Keratinocyte (primary cell): ENCODE measurements at regions not wholly inside any gene's neighbourhood (a gene's known extent, or its start where the extent isn't known, plus 50 kb on each side); places are given as distances from the start of the nearest gene placed in this dataset.

Source experiments
- DNase-seq: peaks from one replicate; pipeline ENCODE4 v3.0.0-alpha.2; 2011; ENCODE audit warnings: low read depth, missing footprints, low spot score
- FAIRE-seq: peaks from 2 replicates; lab custom pipeline; 2011; peaks lifted over from hg19 to GRCh38; lab: Jason Lieb, UNC
- H2AFZ ChIP-seq: 2 replicates; pipeline ENCODE4 v1.6.0; 2012; ENCODE audit warnings: low read length, control low read depth, inconsistent platforms; ENCODE audit not compliant: control insufficient read depth
- H3K27ac ChIP-seq: 2 replicates; pipeline ENCODE4 v1.5.1; 2011; ENCODE audit warnings: low read length; ENCODE audit not compliant: control insufficient read depth, insufficient read depth
- H3K27me3 ChIP-seq: 3 replicates; pipeline ENCODE4 v1.6.0; 2011; ENCODE audit warnings: low read length; ENCODE audit not compliant: control insufficient read depth, insufficient read depth; ENCODE audit errors: extremely low read depth
- H3K36me3 ChIP-seq, 2 experiments: 2 replicates in 1 of 2; 3 replicates in 1 of 2; pipeline ENCODE4 v1.5.1; 2011; ENCODE audit warnings: low read length in 2 of 2, mild to moderate bottlenecking in 1 of 2; ENCODE audit not compliant: control insufficient read depth in 2 of 2, insufficient read depth in 2 of 2; ENCODE audit errors: extremely low read depth in 1 of 2
- H3K4me1 ChIP-seq: 3 replicates; pipeline ENCODE4 v1.5.1; 2011; ENCODE audit warnings: low read length; ENCODE audit not compliant: control insufficient read depth, insufficient read depth; ENCODE audit errors: extremely low read depth
- H3K4me2 ChIP-seq: 3 replicates; pipeline ENCODE4 v1.6.0; 2011; ENCODE audit warnings: low read depth, low read length; ENCODE audit not compliant: control insufficient read depth, insufficient read depth; ENCODE audit errors: extremely low read depth
- H3K4me3 ChIP-seq, 3 experiments: fragments of 200-600 bp in 1 of 3; sonication (generic) in 1 of 3; 2 replicates in 2 of 3; 3 replicates in 1 of 3; pipeline ENCODE4 v1.5.1; 2011 to 2016; ENCODE audit warnings: low read length in 3 of 3, mild to moderate bottlenecking in 3 of 3, control low read depth in 2 of 3, inconsistent platforms in 1 of 3, low read depth in 1 of 3, mixed read lengths in 1 of 3, mixed run types in 1 of 3, moderate library complexity in 1 of 3; ENCODE audit not compliant: control insufficient read depth in 2 of 3, insufficient read depth in 2 of 3; ENCODE audit errors: extremely low read depth in 1 of 3
- H3K79me2 ChIP-seq: 2 replicates; pipeline ENCODE4 v1.6.0; 2012; ENCODE audit warnings: low read length; ENCODE audit not compliant: control insufficient read depth, insufficient read depth
- H3K9ac ChIP-seq: 3 replicates; pipeline ENCODE4 v1.6.0; 2011; ENCODE audit warnings: low read length; ENCODE audit not compliant: control insufficient read depth, insufficient read depth; ENCODE audit errors: extremely low read depth
- H3K9me1 ChIP-seq: 3 replicates; pipeline ENCODE4 v1.6.0; 2011; ENCODE audit warnings: low read length; ENCODE audit not compliant: control insufficient read depth, insufficient read depth; ENCODE audit errors: extremely low read depth
- H3K9me3 ChIP-seq: 2 replicates; pipeline ENCODE4 v1.5.1; 2012; ENCODE audit warnings: low read depth, low read length; ENCODE audit not compliant: control insufficient read depth
- H4K20me1 ChIP-seq: 3 replicates; pipeline ENCODE4 v1.6.0; 2011; ENCODE audit warnings: low read length; ENCODE audit not compliant: control insufficient read depth, insufficient read depth; ENCODE audit errors: extremely low read depth
- CTCF ChIP-seq, 3 experiments: IDR thresholded peaks in 1 of 3; conservative IDR thresholded peaks in 1 of 3; optimal IDR thresholded peaks in 1 of 3; 2 replicates in 2 of 3; 3 replicates in 1 of 3; pipeline versions ENCODE3 to v1.5.1; 2011; ENCODE audit warnings: low read length in 3 of 3, mild to moderate bottlenecking in 3 of 3, moderate library complexity in 2 of 3, control low read depth in 1 of 3, inconsistent platforms in 1 of 3; ENCODE audit not compliant: insufficient read depth in 2 of 3; ENCODE audit errors: extremely low read depth in 1 of 3
- EZH2 ChIP-seq: IDR thresholded peaks from one replicate; pipeline ENCODE4 v1.6.1; 2012; ENCODE audit warnings: inconsistent platforms, mild to moderate bottlenecking, low read length, moderate library complexity
- dilution Hi-C: fragments of 300-500 bp; cut with MboI; formaldehyde crosslinking; loops from one replicate; pipeline ENCODE4 v1.7.0; 2020; ENCODE audit warnings: low sequenced_read_pairs; ENCODE audit not compliant: extremely low pct_ligation_motif_present

- H3K4me3 ChIP-seq: no peak overlapping the region
- no peaks in the 10 kb centered on the region for H3K79me2 ChIP-seq
- H2AFZ ChIP-seq: no peak overlapping the region
- no peaks in the 10 kb centered on the region for H3K4me1 ChIP-seq
- no peaks in the 10 kb centered on the region for H3K36me3 ChIP-seq
- DNase-seq (no peak), FAIRE-seq (no peak)
- H4K20me1 ChIP-seq: no peaks in the 10 kb centered on the region
- H3K9me1 ChIP-seq: no peaks in the 10 kb centered on the region
- no peak overlapping the region for H3K9ac ChIP-seq
- no peak overlapping the region for H3K27ac ChIP-seq
- H3K9me3 ChIP-seq: peaks cover 4% of the 10 kb centered on the region
- no peak overlapping the region for H3K4me2 ChIP-seq
- no peak for TF ChIP-seq CTCF (optimal IDR thresholded peaks at IDR 0.05 in 1 of 3, IDR thresholded peaks at IDR 0.05 in 1 of 3, conservative IDR thresholded peaks at IDR 0.05 in 1 of 3; ENCODE audit: extremely low read depth in 1 of 3, insufficient read depth in 2 of 3, low read length in 3 of 3)
- no peak for TF ChIP-seq EZH2
- dilution Hi-C loops: no loop called here
- no peaks in the 10 kb centered on the region for H3K27me3 ChIP-seq
These were observed 660.9 kb downstream of the LIG4 start for GRCh38 chr13:107554460-107554859.

GRCh38 chr13:107553838-107554237, 661.5 kb downstream of the LIG4 start:
- dilution Hi-C loops: no loop called here
- H3K4me1 ChIP-seq: no peaks in the 10 kb centered on the region
- FAIRE-seq: no peak
- peaks cover 3% of the 10 kb centered on the region for H3K9me3 ChIP-seq
- no peak for TF ChIP-seq CTCF (optimal IDR thresholded peaks at IDR 0.05 in 1 of 3, IDR thresholded peaks at IDR 0.05 in 1 of 3, conservative IDR thresholded peaks at IDR 0.05 in 1 of 3; ENCODE audit: extremely low read depth in 1 of 3, insufficient read depth in 2 of 3, low read length in 3 of 3)
- no peak for TF ChIP-seq EZH2
- no peak overlapping the region for H3K27ac ChIP-seq
- no peaks in the 10 kb centered on the region for H3K9me1 ChIP-seq
- H3K9ac ChIP-seq: no peak overlapping the region
- H3K4me2 ChIP-seq: no peak overlapping the region
- no peak overlapping the region for H3K4me3 ChIP-seq
- H4K20me1 ChIP-seq: no peaks in the 10 kb centered on the region
- H3K36me3 ChIP-seq: no peaks in the 10 kb centered on the region
- no peak overlapping the region for H2AFZ ChIP-seq
- H3K79me2 ChIP-seq: no peaks in the 10 kb centered on the region
- no peaks in the 10 kb centered on the region for H3K27me3 ChIP-seq
- DNase-seq: no peak
